Prostate gland (tissue), 2 donors: ENCODE measurements at regions not wholly inside any gene's neighbourhood (a gene's known extent, or its start where the extent isn't known, plus 50 kb on each side); places are given as distances from the start of the nearest gene placed in this dataset.

Experiments
- CTCF ChIP-seq, 4 experiments: fragments of 200-600 bp in 2 of 4; fragments of 450-650 bp in 2 of 4; sonication (generic) in 2 of 4; IDR thresholded peaks; 1 replicate in 3 of 4; 2 replicates in 1 of 4; pipeline ENCODE4 v1.5.1; 2016 to 2019; ENCODE audit warnings: antibody characterized with exemption in 4 of 4, mild to moderate bottlenecking in 2 of 4, moderate library complexity in 2 of 4
- POLR2A ChIP-seq: fragments of 450-650 bp; IDR thresholded peaks from one replicate; pipeline ENCODE4 v1.6.1; 2016; ENCODE audit warnings: antibody characterized with exemption, mild to moderate bottlenecking
- POLR2AphosphoS5 ChIP-seq: sonication (generic); formaldehyde crosslinking; IDR thresholded peaks from one replicate; pipeline ENCODE4 v1.6.1; 2017; ENCODE audit warnings: antibody characterized with exemption

GRCh38 chr20:6636209-6637159, 131.0 kb upstream of the BMP2 start:
- peak; percentile 30 to 67 (median 48) for TF ChIP-seq CTCF (IDR thresholded peaks at IDR 0.05)
- TF ChIP-seq POLR2AphosphoS5 = peak; percentile 11
- TF ChIP-seq POLR2A = no peak
